ENCODE measurements at regions not wholly inside any gene's neighbourhood (a gene's known extent, or its start where the extent isn't known, plus 50 kb on each side); places are given as distances from the start of the nearest gene placed in this dataset.

GRCh38 chr4:153154007-153154975, 50.0 kb upstream of the TRIM2 start:
- Histone ChIP-seq H3K4me1 (ENCODE audit: control insufficient read depth, extremely low read depth, insufficient read depth, low read length) (peaks cover 11% of the 10 kb centered on the region), H3K79me2 (ENCODE audit: control insufficient read depth, insufficient read depth, low read length) (no peaks in the 10 kb centered on the region), H3K4me3 (replicated peaks in 1 of 4; ENCODE audit: control extremely low read depth in 1 of 4, insufficient read depth in 1 of 4, low read depth in 3 of 4, low read length in 4 of 4) (peak overlapping the region; percentile 55 to 73 (median 66)), H3K9me3 (ENCODE audit: control insufficient read depth, insufficient read depth, low read depth, low read length) (no peaks in the 10 kb centered on the region), H3K27ac (ENCODE audit: insufficient read depth, low read length) (no peak overlapping the region), H3K36me3 (ENCODE audit: control insufficient read depth, insufficient read depth, low read length) (no peaks in the 10 kb centered on the region), H3K9ac (ENCODE audit: insufficient read depth, low read length) (no peak overlapping the region), H2AFZ (ENCODE audit: low read length) (peak overlapping the region; percentile 84), H4K20me1 (ENCODE audit: control insufficient read depth, extremely low read depth, insufficient read depth, low read length) (no peaks in the 10 kb centered on the region), H3K4me2 (ENCODE audit: extremely low read depth, insufficient read depth, low read length) (peak overlapping the region; percentile 96), H3K27me3 (ENCODE audit: control insufficient read depth, insufficient read depth, low read length) (peaks cover 2% of the 10 kb centered on the region)
- DNase-seq (ENCODE audit: low read depth in 2 of 2) = peak; percentile 60 to 63
- no peak for TF ChIP-seq EZH2 (IDR thresholded peaks at IDR 0.05; ENCODE audit: low read length, missing control alignments)
- TF ChIP-seq, protein P1, sequence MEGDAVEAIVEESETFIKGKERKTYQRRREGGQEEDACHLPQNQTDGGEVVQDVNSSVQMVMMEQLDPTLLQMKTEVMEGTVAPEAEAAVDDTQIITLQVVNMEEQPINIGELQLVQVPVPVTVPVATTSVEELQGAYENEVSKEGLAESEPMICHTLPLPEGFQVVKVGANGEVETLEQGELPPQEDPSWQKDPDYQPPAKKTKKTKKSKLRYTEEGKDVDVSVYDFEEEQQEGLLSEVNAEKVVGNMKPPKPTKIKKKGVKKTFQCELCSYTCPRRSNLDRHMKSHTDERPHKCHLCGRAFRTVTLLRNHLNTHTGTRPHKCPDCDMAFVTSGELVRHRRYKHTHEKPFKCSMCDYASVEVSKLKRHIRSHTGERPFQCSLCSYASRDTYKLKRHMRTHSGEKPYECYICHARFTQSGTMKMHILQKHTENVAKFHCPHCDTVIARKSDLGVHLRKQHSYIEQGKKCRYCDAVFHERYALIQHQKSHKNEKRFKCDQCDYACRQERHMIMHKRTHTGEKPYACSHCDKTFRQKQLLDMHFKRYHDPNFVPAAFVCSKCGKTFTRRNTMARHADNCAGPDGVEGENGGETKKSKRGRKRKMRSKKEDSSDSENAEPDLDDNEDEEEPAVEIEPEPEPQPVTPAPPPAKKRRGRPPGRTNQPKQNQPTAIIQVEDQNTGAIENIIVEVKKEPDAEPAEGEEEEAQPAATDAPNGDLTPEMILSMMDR (conservative IDR thresholded peaks at IDR 0.05 in 1 of 2, IDR thresholded peaks at IDR 0.05 in 1 of 2; ENCODE audit: low read depth in 1 of 2, low read length in 2 of 2) = no peak
